Choroid plexus epithelial cell (primary cell): ENCODE measurements at regions not wholly inside any gene's neighbourhood (a gene's known extent, or its start where the extent isn't known, plus 50 kb on each side); places are given as distances from the start of the nearest gene placed in this dataset.

Source experiments
- DNase-seq: peaks from one replicate; pipeline ENCODE4 v3.0.0-alpha.2; 2010; ENCODE audit warnings: low read depth
- H3K4me3 ChIP-seq: 2 replicates; pipeline ENCODE4 v1.5.1; 2011; ENCODE audit warnings: low read depth, mild to moderate bottlenecking, control low read depth, low read length, moderate library complexity
- CTCF ChIP-seq: conservative IDR thresholded peaks from 2 replicates; pipeline ENCODE4 v1.5.1; 2011; ENCODE audit warnings: low read depth, mild to moderate bottlenecking, control low read depth, inconsistent platforms, low read length, moderate library complexity

GRCh38 chr4:119715490-119716445, 87.2 kb upstream of the PDE5A start:
- DNase-seq, result no peak
- no peak for TF ChIP-seq CTCF
- H3K4me3 ChIP-seq, result no peak overlapping the region

GRCh38 chr4:119709418-119709817, 80.8 kb upstream of the PDE5A start:
- no peak for DNase-seq
- H3K4me3 ChIP-seq, result no peak overlapping the region
- TF ChIP-seq CTCF, result no peak

- DNase-seq, result no peak
- no peak for TF ChIP-seq CTCF
- H3K4me3 ChIP-seq, result no peak overlapping the region
Observed at GRCh38 chr4:119707336-119707735, 78.7 kb upstream of the PDE5A start.

- H3K4me3 ChIP-seq, result no peak overlapping the region
- DNase-seq, result no peak
- TF ChIP-seq CTCF, result no peak
Observed at GRCh38 chr4:119706804-119707203, 78.2 kb upstream of the PDE5A start.

GRCh38 chr4:119697887-119698393, 69.3 kb upstream of the PDE5A start:
- no peak overlapping the region for H3K4me3 ChIP-seq
- TF ChIP-seq CTCF, result no peak
- no peak for DNase-seq

GRCh38 chr4:119696963-119697362, 68.4 kb upstream of the PDE5A start:
- TF ChIP-seq CTCF, result no peak
- no peak for DNase-seq
- no peak overlapping the region for H3K4me3 ChIP-seq

- DNase-seq, result no peak
- no peak overlapping the region for H3K4me3 ChIP-seq
Observed at GRCh38 chr4:119695216-119695615, 66.6 kb upstream of the PDE5A start.

More at GRCh38 chr4:119695216-119695615, 66.6 kb upstream of the PDE5A start:
- TF ChIP-seq CTCF, result no peak
